NCI-H1092 treated with DMSO at 0.1 percent for 48 hours (cell line): ENCODE measurements at regions not wholly inside any gene's neighbourhood (a gene's known extent, or its start where the extent isn't known, plus 50 kb on each side); places are given as distances from the start of the nearest gene placed in this dataset.
"Not testable (repeated sequence)": the region's sequence is repeated elsewhere in the genome, so short reads cannot be mapped to it uniquely, and the experiment has no call there.

Experiments
- DNase-seq: peaks from one replicate; lab custom pipeline; 2025; lab: John Stamatoyannopoulos, UW

GRCh38 chr2:234406085-234406484, 90.8 kb downstream of the ARL4C start:
- no peak for DNase-seq

GRCh38 chr2:234405462-234405861, 91.4 kb downstream of the ARL4C start:
- DNase-seq = no peak

GRCh38 chr2:234404957-234405356, 91.9 kb downstream of the ARL4C start:
- no peak for DNase-seq

- no peak for DNase-seq
Observed at GRCh38 chr2:234403751-234404150, 93.1 kb downstream of the ARL4C start.

- no peak for DNase-seq
Observed at GRCh38 chr2:234403074-234403473, 93.8 kb downstream of the ARL4C start.

GRCh38 chr2:234401426-234401825, 95.5 kb downstream of the ARL4C start:
- no peak for DNase-seq

GRCh38 chr2:234399451-234400246, 97.2 kb downstream of the ARL4C start:
- DNase-seq = no peak

GRCh38 chr2:234398531-234398930, 98.3 kb downstream of the ARL4C start:
- DNase-seq = no peak

- DNase-seq = peak; percentile 92
Observed at GRCh38 chr2:234395891-234396420, 100.9 kb downstream of the ARL4C start.

- DNase-seq = no peak
Observed at GRCh38 chr2:234394450-234394849, 102.4 kb downstream of the ARL4C start.

- DNase-seq = no peak
Observed at GRCh38 chr2:234393354-234393753, 103.5 kb downstream of the ARL4C start.

GRCh38 chr2:234392041-234392615, 104.8 kb downstream of the ARL4C start:
- no peak for DNase-seq

GRCh38 chr2:234391625-234392024, 105.3 kb downstream of the ARL4C start:
- no peak for DNase-seq

- not testable (repeated sequence) for DNase-seq
Observed at GRCh38 chr2:234389661-234390060, 107.2 kb downstream of the ARL4C start.

- no peak for DNase-seq
Observed at GRCh38 chr2:234388591-234388990, 108.3 kb downstream of the ARL4C start.

GRCh38 chr2:234386971-234387370, 109.9 kb downstream of the ARL4C start:
- no peak for DNase-seq

GRCh38 chr2:234382131-234382530, 114.8 kb downstream of the ARL4C start:
- DNase-seq = no peak

- not testable (repeated sequence) for DNase-seq
Observed at GRCh38 chr2:234378958-234379357, 117.9 kb downstream of the ARL4C start.

GRCh38 chr2:234378440-234378839, 118.4 kb downstream of the ARL4C start:
- DNase-seq = no peak

GRCh38 chr2:234377761-234378391, 119.0 kb downstream of the ARL4C start:
- DNase-seq = peak; percentile 33

- DNase-seq = no peak
Observed at GRCh38 chr2:234376229-234376628, 120.7 kb downstream of the ARL4C start.

- DNase-seq = no peak
Observed at GRCh38 chr2:234375176-234375880, 121.6 kb downstream of the ARL4C start.
